C4-2B (cell line): ENCODE measurements at regions not wholly inside any gene's neighbourhood (a gene's known extent, or its start where the extent isn't known, plus 50 kb on each side); places are given as distances from the start of the nearest gene placed in this dataset.

Experiments used
- ZFX ChIP-seq: fragments of 450-650 bp; IDR thresholded peaks from 2 replicates; pipeline ENCODE4 v1.6.1; 2017
- TF ChIP-seq, protein P1 (sequence below): fragments of 450-650 bp; conservative IDR thresholded peaks from 2 replicates; pipeline ENCODE4 v1.5.1; 2017; ENCODE audit warnings: mild to moderate bottlenecking

DNA sequence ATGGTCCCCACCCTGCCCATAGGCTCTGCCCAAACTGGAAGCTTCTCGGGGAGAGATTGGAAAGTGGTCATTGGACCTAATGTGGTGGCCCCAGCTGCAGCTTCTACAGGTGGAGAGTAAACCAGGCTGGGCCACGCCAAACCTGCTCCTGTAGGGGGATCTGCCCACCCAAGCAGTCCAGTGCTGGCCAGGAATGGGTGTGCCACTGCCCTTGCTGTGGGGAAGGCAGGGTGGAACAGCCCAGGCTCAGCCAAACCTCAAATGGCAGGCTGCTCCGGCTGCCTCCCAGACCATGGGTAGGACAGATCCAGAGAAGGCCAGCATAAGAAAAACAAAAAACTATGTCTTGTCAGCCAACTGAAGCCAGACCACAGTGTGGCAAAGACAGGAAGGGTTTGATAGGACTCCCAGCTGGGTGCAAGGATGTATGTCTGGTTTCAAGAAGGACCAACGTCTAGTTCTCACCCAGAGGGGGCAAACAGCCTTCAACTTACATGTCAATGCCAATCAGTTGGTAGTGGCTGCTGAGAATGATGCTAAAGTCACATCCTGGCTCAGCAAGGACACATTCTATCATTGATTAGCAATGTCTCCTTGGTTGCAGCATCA, 267.3 kb downstream of the UACA start:
- TF ChIP-seq, protein P1, sequence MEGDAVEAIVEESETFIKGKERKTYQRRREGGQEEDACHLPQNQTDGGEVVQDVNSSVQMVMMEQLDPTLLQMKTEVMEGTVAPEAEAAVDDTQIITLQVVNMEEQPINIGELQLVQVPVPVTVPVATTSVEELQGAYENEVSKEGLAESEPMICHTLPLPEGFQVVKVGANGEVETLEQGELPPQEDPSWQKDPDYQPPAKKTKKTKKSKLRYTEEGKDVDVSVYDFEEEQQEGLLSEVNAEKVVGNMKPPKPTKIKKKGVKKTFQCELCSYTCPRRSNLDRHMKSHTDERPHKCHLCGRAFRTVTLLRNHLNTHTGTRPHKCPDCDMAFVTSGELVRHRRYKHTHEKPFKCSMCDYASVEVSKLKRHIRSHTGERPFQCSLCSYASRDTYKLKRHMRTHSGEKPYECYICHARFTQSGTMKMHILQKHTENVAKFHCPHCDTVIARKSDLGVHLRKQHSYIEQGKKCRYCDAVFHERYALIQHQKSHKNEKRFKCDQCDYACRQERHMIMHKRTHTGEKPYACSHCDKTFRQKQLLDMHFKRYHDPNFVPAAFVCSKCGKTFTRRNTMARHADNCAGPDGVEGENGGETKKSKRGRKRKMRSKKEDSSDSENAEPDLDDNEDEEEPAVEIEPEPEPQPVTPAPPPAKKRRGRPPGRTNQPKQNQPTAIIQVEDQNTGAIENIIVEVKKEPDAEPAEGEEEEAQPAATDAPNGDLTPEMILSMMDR: no peak
- no peak for TF ChIP-seq ZFX
